GM19372 (cell line): ENCODE measurements at regions not wholly inside any gene's neighbourhood (a gene's known extent, or its start where the extent isn't known, plus 50 kb on each side); places are given as distances from the start of the nearest gene placed in this dataset.

Source experiments
- ATAC-seq: cut with Tn5 transposase; IDR thresholded peaks from one replicate; pipeline ENCODE4 v1.9.1; 2021; ENCODE audit warnings: mild to moderate bottlenecking, low read depth, moderate library complexity; ENCODE audit not compliant: unreplicated experiment

DNA sequence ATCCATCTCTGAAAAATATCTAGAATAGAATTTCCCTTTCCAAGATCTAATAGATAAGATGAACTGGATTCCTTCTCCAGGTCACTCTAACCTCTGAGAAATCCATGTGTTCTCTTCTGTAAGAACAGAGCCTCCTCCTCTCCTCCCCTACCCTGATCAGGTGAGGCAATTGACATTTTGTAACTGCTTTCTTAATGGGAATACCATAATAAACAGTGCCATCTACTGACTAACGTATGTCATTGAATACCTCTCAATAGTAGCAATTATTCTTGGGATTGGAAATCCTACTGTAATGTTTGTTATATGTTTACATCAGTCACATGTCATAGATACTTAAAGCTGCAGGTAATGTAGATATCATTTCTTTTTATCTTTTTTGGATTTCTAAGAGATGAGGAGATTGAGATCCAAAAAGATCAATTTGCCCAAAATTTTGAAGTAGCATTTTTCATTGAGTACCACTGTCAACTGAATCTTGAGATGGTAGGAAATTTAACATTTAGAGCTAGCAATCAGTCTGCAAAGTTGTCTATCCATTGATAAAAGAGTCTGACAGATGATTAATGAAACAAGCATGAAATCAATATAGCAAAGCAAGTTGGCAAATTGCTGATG lies 365.8 kb upstream of the HSF2 start:
- ATAC-seq: peak; percentile 82

DNA sequence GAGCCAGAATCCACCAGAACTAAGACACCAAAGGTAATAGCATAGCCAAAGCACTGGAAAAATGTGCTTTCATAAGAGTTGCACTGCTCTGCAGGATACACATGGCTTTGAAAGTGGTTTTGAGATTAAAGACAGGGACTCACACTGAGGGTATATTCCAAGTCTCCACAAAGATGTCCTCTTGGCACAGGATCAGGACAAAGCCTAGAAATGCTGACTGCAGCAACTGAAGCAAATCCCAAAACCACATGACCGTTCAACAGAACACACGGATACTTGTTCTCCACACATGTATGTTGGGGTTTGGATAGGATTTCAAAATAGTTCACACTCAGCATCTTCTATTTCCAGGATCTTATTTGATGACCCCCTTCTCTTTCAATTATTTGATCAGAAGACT lies 364.3 kb upstream of the HSF2 start:
- no peak for ATAC-seq

- no peak for ATAC-seq
Observed at GRCh38 chr6:122040261-122040660, 359.2 kb upstream of the HSF2 start.

GRCh38 chr6:122042380-122042779 lies 357.1 kb upstream of the HSF2 start:
- no peak for ATAC-seq

GRCh38 chr6:122042960-122043735 lies 356.3 kb upstream of the HSF2 start:
- ATAC-seq: no peak

DNA sequence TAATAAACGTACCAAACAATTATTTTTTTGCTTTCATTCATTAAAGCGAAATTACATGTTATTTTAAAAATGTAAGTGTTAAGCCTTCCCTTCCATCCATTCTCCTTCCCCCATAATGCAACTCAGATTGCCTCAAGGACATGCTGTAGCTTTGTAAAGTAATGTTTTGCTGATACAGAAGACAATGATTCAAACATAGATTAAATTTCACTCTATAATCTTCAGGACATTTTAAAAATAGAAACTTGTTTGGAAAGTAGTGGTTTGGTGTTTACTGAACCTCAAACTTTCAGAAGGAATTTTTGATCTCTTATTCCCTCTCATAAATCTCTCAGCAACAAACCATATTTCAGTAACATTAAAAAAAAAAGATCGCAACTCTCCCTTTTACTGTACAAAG lies 350.9 kb upstream of the HSF2 start:
- ATAC-seq: no peak

DNA sequence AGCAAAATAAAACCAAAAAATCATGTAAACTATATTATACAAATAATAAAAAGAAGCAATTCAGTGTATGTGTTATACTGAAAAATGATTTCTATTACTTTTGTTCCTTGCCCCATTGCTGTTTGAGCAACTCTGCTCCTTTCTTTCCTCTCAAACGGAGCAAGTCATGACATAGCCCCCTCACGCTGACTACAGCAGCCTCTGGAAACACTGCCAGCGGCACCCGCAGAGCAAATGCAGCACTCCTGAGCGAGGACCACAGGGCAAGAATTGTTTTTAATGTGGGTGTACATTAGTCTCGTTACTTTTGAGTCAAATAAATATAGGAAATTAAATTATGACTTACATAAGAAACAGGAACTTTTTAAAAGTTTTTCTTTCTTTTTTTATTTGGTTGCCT lies 350.1 kb upstream of the HSF2 start:
- no peak for ATAC-seq

DNA sequence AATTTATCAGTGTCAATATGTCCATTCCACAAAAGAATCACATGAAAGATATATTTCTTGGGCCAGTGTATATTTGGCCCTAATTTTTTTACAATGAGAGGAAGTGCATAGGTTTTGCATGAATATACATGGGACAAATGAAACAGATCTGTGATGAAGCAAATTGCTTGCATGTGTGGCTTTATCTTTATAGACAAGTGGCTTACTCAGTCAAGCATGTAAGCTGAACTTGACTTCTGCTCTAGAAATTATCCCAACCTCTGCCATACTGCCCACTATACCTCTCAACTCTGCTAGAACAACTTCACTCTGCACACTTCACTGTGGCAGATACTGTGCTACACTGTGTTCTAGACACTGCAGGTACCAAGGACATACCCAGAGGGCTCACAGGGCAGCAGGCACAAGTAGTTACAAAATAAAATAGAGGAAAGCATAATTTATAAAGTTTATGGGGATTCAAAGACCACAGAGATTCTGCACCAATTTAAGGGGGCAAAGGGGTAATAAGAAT lies 349.2 kb upstream of the HSF2 start:
- no peak for ATAC-seq

DNA sequence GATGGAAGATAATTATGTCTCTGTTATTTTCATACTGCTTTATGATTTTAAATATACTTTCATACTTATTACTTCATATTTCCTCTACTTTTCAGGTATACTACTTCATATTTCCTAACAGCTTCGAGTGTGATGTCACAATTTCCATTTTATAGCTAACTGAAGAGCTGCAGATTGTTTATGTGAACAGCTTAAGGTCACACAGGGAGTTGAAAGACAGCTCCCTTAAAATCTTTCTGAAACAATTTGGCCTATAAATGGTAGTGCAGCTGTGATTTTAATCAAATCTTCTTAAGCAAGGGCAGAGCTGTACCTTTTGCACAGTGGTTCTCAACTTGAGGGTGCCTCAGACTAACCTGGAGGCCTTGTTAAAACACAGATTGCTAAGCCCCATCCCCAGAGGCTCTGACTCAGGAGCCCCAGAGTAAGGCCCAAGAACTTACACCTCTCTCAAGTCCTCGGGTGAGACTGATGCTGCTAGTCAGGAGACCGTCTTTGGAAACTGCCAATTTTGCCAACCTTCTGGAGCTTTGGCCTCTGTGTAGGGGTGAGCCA lies 347.0 kb upstream of the HSF2 start:
- ATAC-seq: no peak

DNA sequence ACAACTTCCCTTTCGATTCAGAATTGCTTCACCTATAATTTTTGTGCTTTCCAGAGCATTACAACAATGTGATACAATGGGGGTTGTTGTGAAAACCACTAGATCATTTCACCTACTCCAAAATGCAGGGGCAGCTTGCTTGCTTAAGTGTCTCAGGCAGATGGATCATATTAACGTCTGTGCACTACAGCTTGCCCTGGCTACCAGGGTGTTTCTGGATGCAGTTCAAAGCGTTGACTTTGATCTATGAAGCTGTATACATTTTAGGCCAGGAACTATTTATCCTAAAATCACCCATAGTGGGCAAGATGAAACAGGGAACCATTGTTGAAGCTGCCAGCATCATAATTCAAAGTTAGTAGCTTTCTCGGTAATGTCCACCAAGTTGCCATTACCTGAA lies 339.5 kb upstream of the HSF2 start:
- ATAC-seq: no peak

GRCh38 chr6:122061855-122062254 lies 337.6 kb upstream of the HSF2 start:
- ATAC-seq: no peak

DNA sequence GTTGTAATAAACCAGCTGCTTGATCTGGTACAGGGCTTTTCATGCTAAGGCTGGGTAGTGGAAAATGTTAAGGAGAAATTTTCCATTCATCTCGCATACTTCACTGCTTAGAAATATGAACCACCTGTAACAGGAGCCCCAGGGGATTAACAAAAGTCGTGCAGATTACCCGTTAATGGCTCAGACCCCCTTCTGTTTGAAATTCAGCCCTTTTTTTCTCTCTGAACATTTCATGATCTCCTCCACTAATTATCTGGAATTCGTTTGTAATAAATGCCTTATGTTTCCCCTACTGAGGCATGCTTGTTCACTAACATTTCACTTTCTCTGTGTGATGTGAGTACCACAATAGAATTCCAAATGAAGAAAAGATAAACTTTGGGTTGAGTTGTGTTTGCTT lies 336.4 kb upstream of the HSF2 start:
- ATAC-seq: no peak

- no peak for ATAC-seq
Observed at GRCh38 chr6:122063761-122064160, 335.7 kb upstream of the HSF2 start.

DNA sequence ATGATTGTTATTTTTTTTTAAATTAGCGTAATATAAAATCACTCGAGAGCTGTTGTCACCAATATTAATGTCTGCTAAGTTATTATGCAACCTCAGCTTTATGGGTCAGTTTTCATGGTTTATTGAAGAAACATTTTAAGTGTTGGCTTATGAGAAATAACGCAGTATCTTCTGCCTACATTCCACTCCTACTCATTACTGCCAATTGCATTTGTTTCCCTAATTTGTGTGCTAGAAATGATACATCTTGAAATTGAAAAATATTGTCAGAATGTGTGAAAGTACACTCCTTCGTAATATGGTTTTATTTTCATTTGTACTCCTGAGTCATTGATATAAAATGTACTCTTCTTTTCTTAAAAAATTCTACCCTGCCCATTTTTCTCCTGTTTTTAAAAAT lies 333.3 kb upstream of the HSF2 start:
- no peak for ATAC-seq

DNA sequence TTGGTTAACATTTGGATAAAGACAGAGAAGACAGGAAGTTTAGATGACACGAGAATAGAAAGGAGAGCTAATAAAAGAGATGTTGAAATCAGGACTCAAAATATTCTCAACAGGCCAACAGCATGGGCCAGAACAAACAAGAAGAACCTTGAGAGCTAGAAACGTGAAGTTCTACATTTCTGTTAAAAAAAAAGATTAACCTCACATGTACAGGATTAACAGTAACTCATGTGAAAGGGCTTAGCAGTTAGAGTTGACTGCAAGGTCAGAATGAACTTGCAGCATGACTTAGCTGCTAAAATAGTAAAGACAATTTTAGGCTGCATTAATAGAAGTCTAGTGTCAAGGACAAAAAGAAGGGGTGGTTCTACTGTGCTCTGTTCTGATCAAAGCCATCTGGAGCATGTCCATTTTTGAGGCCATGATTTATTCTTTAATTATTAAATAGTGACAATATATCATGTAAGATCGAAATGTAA lies 331.1 kb upstream of the HSF2 start:
- no peak for ATAC-seq

GRCh38 chr6:122069932-122070331 lies 329.5 kb upstream of the HSF2 start:
- ATAC-seq: no peak

DNA sequence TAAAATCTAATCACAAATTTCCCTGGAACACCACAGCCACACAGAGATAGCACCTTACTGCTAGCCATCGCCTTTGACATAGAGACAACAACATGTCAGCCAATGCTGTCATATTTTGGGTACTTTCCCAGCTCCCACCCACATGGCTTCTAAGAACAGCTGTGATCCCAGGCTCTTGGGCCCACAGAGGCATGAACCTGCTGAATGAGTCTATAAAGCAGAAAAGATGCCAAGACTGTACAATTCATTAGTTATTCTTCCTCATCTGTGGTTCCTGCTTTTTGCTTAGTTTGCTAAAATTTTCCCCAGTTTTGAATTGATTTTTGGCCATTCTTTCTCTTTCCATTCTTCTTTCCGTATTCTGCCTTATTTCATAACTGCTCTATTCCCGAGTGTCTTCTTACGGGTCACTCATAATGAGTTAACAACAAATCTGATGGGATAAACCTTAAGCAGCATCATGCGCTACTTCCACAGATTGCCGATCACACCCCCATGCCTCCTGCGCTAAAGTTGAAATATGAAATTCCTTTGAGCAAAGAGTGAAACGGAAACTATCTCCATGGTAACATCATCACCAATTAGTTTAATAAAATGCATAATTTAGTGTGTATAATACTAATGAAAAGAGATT lies 327.3 kb upstream of the HSF2 start:
- no peak for ATAC-seq

DNA sequence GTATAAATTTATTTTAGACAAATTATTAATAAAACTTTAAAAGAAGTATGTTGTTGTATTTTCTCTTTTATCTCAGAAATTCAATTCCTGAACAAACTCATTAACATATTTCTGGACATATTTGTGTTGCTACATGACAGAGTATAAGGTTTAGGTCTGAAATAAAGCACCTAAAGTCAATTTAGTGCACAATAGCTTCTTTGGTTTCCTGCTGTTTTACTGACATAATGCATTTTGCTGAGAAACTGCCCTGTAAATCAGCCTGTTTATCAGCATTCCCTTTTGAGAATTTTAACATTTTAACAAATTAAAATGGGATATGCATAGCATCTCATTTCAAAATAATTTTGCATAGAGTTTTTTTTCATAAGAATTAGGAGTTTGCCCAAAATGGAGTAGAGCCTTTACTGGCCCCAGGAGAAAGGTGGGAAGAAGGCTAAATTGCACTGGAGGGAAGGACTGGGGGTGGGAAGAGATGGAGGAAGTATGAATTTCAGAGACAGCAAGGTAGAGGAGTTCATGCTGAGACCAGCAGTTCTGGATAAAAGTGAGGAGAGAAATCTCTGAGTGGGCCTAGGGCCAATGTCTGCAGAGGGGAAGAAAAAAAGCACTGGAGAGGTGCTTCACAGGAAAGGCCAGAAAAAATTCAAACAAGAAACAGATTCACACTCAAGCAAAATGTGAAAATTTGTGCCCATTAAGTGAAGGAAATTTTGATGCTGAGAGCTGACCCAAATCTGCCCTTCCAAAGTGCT lies 324.2 kb upstream of the HSF2 start:
- no peak for ATAC-seq

- ATAC-seq: no peak
Observed at GRCh38 chr6:122075917-122076316, 323.5 kb upstream of the HSF2 start.

- no peak for ATAC-seq
Observed at GRCh38 chr6:122077603-122078002, 321.8 kb upstream of the HSF2 start.

DNA sequence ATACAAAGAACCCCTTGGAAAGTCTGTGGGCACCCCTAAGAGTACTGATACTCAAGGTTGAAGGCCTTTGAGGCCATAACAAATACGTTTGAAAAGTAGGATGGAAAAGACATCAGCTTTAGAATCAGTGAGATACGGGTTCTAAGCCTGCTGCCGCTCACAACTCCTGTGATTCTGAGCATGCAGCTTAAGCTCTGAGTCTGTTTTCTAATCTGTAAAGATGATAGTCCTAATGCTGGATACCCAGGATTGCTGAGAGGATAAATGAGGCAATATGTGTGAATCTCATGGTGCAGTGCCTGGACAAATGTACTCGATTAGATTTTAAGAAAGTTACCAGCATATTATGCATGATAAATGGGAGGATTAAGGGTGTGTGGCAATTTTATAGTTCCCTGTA lies 321.0 kb upstream of the HSF2 start:
- ATAC-seq: no peak
